Neutrophil (primary cell): ENCODE measurements at regions not wholly inside any gene's neighbourhood (a gene's known extent, or its start where the extent isn't known, plus 50 kb on each side); places are given as distances from the start of the nearest gene placed in this dataset.
"Not testable (repeated sequence)": the region's sequence is repeated elsewhere in the genome, so short reads cannot be mapped to it uniquely, and the experiment has no call there.

Source experiments
- H3K27ac ChIP-seq: fragments of 200-600 bp; sonication (generic); 2 replicates; pipeline ENCODE4 v1.5.1; 2016; ENCODE audit warnings: mild to moderate bottlenecking, moderate library complexity
- H3K27me3 ChIP-seq: fragments of 200-600 bp; sonication (generic); 2 replicates; pipeline ENCODE4 v1.6.0; 2016; ENCODE audit warnings: mild to moderate bottlenecking
- H3K36me3 ChIP-seq: fragments of 200-600 bp; sonication (generic); 2 replicates; pipeline ENCODE4 v1.5.1; 2017
- H3K4me1 ChIP-seq, 2 experiments: fragments of 200-600 bp in 1 of 2; sonication (generic) in 1 of 2; 1 replicate in 1 of 2; 2 replicates in 1 of 2; pipeline versions ENCODE4 v1.5.1 to v1.6.1; 2013 to 2016; ENCODE audit warnings: low read depth in 1 of 2, low read length in 1 of 2, mild to moderate bottlenecking in 1 of 2, moderate library complexity in 1 of 2; ENCODE audit not compliant: control insufficient read depth in 1 of 2, insufficient read depth in 1 of 2
- H3K4me3 ChIP-seq, 2 experiments: fragments of 200-600 bp in 1 of 2; sonication (generic) in 1 of 2; 1 replicate in 1 of 2; 2 replicates in 1 of 2; pipeline ENCODE4 v1.5.1; 2013 to 2016; ENCODE audit warnings: low read depth in 1 of 2, low read length in 1 of 2, mild to moderate bottlenecking in 1 of 2, moderate library complexity in 1 of 2
- H3K9me3 ChIP-seq: fragments of 200-600 bp; sonication (generic); 2 replicates; pipeline ENCODE4 v1.5.1; 2016
- TF ChIP-seq, protein P1 (sequence below): fragments of 200-600 bp; sonication (generic); IDR thresholded peaks from 2 replicates; pipeline ENCODE4 v1.5.1; 2016; ENCODE audit warnings: antibody characterized with exemption

DNA sequence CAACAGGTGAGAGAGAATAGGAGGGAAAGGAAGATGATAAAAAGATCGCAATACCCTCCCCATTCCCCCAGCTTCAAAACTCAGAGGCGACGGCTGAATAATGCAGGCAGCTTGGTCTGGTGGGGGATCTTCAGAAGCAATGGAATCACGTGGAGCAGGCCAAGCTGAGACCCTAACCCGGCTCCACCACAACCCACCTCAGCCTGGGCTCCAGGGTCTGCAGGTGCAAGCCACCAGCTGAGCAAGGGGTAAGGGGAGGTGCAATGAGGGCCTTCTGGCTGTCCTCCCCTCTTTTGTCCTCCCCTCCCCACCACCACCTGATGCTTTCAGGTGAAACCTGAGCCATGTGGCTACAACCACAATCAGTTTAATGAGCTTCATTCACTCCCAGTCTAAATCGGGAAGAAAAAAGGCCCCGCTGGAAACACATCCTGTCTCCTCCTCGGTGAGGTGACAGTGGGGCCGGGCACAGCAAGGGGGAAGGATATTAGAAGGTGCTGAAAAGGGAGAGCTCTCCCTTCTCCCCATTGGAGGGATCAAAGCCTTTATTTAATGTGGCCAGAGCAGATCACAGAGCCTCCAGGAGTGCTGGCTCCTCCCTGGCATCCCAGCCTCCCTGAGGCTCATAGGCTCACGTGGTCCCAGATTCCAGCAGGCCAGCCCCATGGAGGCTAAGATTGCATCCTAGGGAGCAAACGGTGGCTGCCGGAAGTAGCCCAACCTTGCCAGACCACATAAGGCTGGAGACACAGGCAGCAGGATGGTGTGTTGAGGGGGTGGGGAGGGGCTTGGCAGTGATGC is 261.0 kb downstream of the SOX9 start:
- H3K27me3 ChIP-seq, result peaks cover 25% of the 10 kb centered on the region
- no peaks in the 10 kb centered on the region for H3K4me1 ChIP-seq
- H3K4me3 ChIP-seq, result no peak overlapping the region
- H3K27ac ChIP-seq, result no peak overlapping the region
- no peaks in the 10 kb centered on the region for H3K36me3 ChIP-seq
- TF ChIP-seq, protein P1, sequence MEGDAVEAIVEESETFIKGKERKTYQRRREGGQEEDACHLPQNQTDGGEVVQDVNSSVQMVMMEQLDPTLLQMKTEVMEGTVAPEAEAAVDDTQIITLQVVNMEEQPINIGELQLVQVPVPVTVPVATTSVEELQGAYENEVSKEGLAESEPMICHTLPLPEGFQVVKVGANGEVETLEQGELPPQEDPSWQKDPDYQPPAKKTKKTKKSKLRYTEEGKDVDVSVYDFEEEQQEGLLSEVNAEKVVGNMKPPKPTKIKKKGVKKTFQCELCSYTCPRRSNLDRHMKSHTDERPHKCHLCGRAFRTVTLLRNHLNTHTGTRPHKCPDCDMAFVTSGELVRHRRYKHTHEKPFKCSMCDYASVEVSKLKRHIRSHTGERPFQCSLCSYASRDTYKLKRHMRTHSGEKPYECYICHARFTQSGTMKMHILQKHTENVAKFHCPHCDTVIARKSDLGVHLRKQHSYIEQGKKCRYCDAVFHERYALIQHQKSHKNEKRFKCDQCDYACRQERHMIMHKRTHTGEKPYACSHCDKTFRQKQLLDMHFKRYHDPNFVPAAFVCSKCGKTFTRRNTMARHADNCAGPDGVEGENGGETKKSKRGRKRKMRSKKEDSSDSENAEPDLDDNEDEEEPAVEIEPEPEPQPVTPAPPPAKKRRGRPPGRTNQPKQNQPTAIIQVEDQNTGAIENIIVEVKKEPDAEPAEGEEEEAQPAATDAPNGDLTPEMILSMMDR, result no peak
- H3K9me3 ChIP-seq, result no peaks in the 10 kb centered on the region

DNA sequence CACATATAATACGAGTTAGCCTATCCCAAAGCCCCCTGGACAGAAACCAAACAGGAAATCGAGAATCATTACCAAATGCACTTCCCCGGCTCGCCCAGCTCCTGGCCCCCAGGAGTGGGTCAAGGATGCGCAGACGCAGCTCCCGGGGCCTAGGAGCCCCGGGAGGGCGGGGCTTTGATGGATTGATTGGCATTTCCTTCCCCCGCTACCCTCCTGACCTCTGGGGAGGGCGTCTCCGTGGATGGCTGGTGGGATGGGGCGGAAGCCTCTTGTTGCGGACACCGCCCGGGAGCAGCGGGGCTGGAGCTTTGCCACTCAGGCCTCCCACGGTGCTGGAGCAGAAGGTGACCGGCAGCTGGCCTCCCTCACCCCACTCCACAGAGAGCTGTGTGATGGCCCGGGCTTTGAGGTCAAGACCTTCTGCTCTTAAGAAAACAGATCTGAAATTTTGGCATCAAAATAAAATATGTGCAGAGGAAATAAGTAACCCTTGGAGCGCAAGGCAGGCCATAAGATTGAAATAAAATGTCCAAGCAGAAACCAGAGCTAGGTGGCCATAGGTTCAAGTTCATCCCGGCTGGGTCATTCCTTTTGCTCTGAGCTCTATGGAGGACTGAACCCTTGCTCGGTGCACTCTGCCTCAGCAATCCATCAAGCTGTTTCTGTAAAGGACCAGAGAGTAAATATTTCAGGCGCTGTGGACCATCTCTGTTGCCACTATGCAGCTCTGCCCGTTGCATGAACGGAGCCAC is 262.3 kb downstream of the SOX9 start:
- Histone ChIP-seq H3K27me3 (peaks cover 25% of the 10 kb centered on the region), H3K9me3 (no peaks in the 10 kb centered on the region), H3K4me3 (no peak overlapping the region), H3K27ac (no peak overlapping the region), H3K4me1 (no peaks in the 10 kb centered on the region), H3K36me3 (no peaks in the 10 kb centered on the region)
- TF ChIP-seq, protein P1, result no peak

DNA sequence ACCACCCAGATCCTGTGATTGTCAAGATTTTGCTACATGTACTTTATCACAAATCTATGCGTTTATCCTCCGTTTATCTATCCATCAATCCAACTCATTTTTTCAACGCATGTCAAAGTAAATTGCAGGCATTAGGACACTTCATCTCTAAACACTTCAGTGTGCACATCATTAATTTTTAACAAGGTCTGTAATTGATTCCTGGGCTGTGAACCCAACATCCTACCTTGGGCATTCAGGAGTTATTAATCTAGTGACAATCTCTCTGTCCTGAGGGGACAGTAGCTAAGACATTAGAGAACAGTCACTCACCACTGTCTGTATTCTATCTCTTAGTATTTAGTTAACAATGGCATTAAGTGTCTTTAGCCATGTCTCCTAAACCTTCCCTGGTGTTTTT is 264.7 kb downstream of the SOX9 start:
- Histone ChIP-seq H3K4me3 (no peak overlapping the region), H3K4me1 (no peaks in the 10 kb centered on the region), H3K36me3 (no peaks in the 10 kb centered on the region), H3K27me3 (peaks cover 25% of the 10 kb centered on the region), H3K9me3 (no peaks in the 10 kb centered on the region), H3K27ac (no peak overlapping the region)
- TF ChIP-seq, protein P1, result no peak

DNA sequence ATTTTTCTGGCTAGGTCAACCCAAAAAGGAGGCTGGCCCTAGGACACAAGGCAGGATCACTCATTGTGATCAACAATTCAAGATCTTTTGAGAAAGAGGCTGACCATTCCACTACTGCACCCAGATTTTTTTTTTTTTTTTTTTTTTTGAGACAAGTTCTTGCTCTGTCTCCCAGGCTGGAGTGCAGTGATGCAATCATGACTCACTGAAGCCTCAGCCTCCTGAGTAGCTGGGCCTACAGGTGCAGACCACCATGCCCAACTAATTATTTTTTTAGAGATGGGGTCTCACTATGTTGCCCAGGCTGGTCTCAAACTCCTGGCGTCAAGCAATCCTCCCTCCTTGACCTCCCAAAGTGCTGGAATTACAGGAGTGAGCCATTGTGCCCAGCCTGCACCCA is 265.4 kb downstream of the SOX9 start:
- not testable (repeated sequence) for H3K9me3 ChIP-seq, H3K36me3 ChIP-seq, H3K27ac ChIP-seq, H3K4me1 ChIP-seq, H3K4me3 ChIP-seq
- peaks cover 25% of the 10 kb centered on the region for H3K27me3 ChIP-seq

DNA sequence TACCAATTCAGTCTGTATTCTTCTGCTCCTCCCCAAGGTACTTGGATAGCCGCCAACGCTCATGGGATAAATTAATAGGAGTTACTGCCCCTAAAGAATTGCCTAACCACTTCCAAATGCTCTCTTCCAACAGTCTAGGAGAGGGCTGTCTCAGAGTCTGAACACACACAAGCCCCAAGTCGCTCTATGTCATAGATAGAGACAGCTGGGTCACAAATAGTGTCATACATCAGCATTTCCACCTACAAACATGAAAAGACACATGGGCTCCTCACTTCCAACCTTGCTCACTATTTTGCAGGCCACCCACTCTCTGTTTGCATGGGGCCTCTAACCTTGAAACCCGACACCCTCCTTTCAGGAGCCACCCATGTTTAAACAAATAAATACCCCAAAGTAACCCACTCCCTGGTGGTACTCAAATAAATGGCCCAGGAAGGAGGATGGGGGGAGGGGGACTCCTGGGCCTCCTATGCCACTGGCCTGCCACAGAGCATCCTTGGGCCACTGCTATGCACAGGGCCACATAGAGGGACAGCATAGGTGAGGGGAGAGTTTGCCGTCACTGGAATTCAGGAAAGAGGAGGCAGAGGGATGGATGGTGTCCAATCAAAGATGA is 265.9 kb downstream of the SOX9 start:
- Histone ChIP-seq H3K27me3 (peaks cover 22% of the 10 kb centered on the region), H3K4me1 (no peaks in the 10 kb centered on the region), H3K27ac (no peak overlapping the region), H3K4me3 (no peak overlapping the region), H3K9me3 (no peaks in the 10 kb centered on the region), H3K36me3 (no peaks in the 10 kb centered on the region)
- TF ChIP-seq, protein P1, result no peak

DNA sequence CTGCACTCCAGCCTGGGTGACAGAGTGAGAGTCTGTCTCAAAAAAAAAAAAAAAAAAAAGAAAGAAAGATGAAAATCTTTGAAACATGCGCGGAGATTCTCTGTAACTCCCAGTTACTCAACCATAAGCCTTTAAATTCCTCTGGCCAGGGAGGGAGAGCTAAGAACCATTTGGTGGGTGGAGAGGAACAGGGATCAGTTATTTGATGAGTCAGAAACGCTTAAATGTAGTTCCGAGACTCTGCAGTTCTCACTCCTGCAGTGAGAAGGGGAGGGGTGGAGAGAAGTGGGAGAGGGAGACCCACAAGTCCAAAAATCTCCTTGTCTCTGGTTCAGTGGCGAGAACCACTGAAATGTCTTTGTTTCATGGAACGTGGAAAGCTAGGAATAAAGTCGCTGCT is 266.7 kb downstream of the SOX9 start:
- H3K4me1 ChIP-seq, result no peaks in the 10 kb centered on the region
- H3K27ac ChIP-seq, result no peak overlapping the region

More for the DNA sequence above, 266.7 kb downstream of the SOX9 start:
- H3K9me3 ChIP-seq, result no peaks in the 10 kb centered on the region
- no peaks in the 10 kb centered on the region for H3K36me3 ChIP-seq
- no peak overlapping the region for H3K4me3 ChIP-seq
- TF ChIP-seq, protein P1, result no peak
- H3K27me3 ChIP-seq, result peaks cover 14% of the 10 kb centered on the region
